Fibroblast of peridontal ligament (primary cell): ENCODE measurements at regions not wholly inside any gene's neighbourhood (a gene's known extent, or its start where the extent isn't known, plus 50 kb on each side); places are given as distances from the start of the nearest gene placed in this dataset.

Source experiments
- DNase-seq: peaks from one replicate; pipeline ENCODE4 v3.0.0-alpha.2; 2010; ENCODE audit errors: extremely low read depth

- DNase-seq, result no peak
These were observed 162.8 kb downstream of the ERCC6L2 start for GRCh38 chr9:96038271-96038670.

- no peak for DNase-seq
These were observed 159.1 kb downstream of the ERCC6L2 start for GRCh38 chr9:96034553-96035122.

- DNase-seq, result no peak
These were observed 158.4 kb downstream of the ERCC6L2 start for GRCh38 chr9:96033896-96034295.

- no peak for DNase-seq
These were observed 156.5 kb downstream of the ERCC6L2 start for GRCh38 chr9:96031916-96032534.

- peak; percentile 35 for DNase-seq
These were observed 155.9 kb downstream of the ERCC6L2 start for GRCh38 chr9:96031366-96031824.

GRCh38 chr9:96029722-96030530 lies 154.4 kb downstream of the ERCC6L2 start:
- no peak for DNase-seq

GRCh38 chr9:96027251-96028131 lies 152.0 kb downstream of the ERCC6L2 start:
- no peak for DNase-seq

- DNase-seq, result no peak
These were observed 151.2 kb downstream of the ERCC6L2 start for GRCh38 chr9:96026655-96027213.

GRCh38 chr9:96025995-96026602 lies 150.6 kb downstream of the ERCC6L2 start:
- no peak for DNase-seq

- no peak for DNase-seq
These were observed 148.0 kb downstream of the ERCC6L2 start for GRCh38 chr9:96023486-96023885.

GRCh38 chr9:96022445-96023051 lies 147.1 kb downstream of the ERCC6L2 start:
- DNase-seq, result no peak

GRCh38 chr9:96021551-96022444 lies 146.3 kb downstream of the ERCC6L2 start:
- no peak for DNase-seq

GRCh38 chr9:96020792-96021550 lies 145.5 kb downstream of the ERCC6L2 start:
- peak; percentile 12 for DNase-seq

- DNase-seq, result no peak
These were observed 144.9 kb downstream of the ERCC6L2 start for GRCh38 chr9:96020300-96020791.
